Ovary (tissue), 7 donors: ENCODE measurements at regions not wholly inside any gene's neighbourhood (a gene's known extent, or its start where the extent isn't known, plus 50 kb on each side); places are given as distances from the start of the nearest gene placed in this dataset.
"Not testable (repeated sequence)": the region's sequence is repeated elsewhere in the genome, so short reads cannot be mapped to it uniquely, and the experiment has no call there.

ENCODE experiments used
- DNase-seq, 5 donors: peaks; one replicate each; pipeline ENCODE4 v3.0.0-alpha.2; 2019 to 2020
- H3K27ac ChIP-seq, 2 donors: fragments of 200-600 bp; one replicate each; pipeline versions ENCODE4 v1.5.1 to v1.8.0; 2019 to 2022
- H3K27me3 ChIP-seq: fragments of 200-600 bp; one replicate; pipeline ENCODE4 v1.8.0; 2022
- H3K36me3 ChIP-seq: fragments of 200-600 bp; sonication (generic); one replicate; pipeline ENCODE4 v1.5.1; 2019
- H3K4me1 ChIP-seq: one replicate; pipeline ENCODE4 v1.8.1; 2013; ENCODE audit warnings: mild to moderate bottlenecking, moderate library complexity; ENCODE audit not compliant: insufficient read depth
- H3K4me3 ChIP-seq: fragments of 200-600 bp; sonication (generic); one replicate; pipeline ENCODE4 v1.5.1; 2017
- H3K9me3 ChIP-seq, 2 donors: fragments of 200-600 bp in 1 of 2; sonication (generic) in 1 of 2; one replicate each; pipeline versions ENCODE4 v1.5.1 to v1.8.1; 2013 to 2019; ENCODE audit warnings: mild to moderate bottlenecking in 1 of 2, moderate library complexity in 1 of 2
- CTCF ChIP-seq, 3 donors: fragments of 450-650 bp in 2 of 3; fragments of 200-600 bp in 1 of 3; IDR thresholded peaks; one replicate each; pipeline versions ENCODE4 v1.5.1 to v1.8.0; 2016 to 2022; ENCODE audit warnings: antibody characterized with exemption in 3 of 3, mild to moderate bottlenecking in 1 of 3
- EP300 ChIP-seq: sonication (generic); formaldehyde crosslinking; IDR thresholded peaks from one replicate; pipeline ENCODE4 v1.6.1; 2017; ENCODE audit warnings: antibody characterized with exemption
- POLR2A ChIP-seq: fragments of 450-650 bp; IDR thresholded peaks from one replicate; pipeline ENCODE4 v1.6.1; 2017; ENCODE audit warnings: antibody characterized with exemption, mild to moderate bottlenecking, moderate library complexity
- WGBS, 3 donors: extraction: QIAGEN DNeasy Blood & Tissue Kit in 1 of 3; methylation state at CpG; one replicate each; pipeline versions ENCODE4 v1.1.5 to v1.1.7; 2013 to 2017; 5-methylcytosine and 5-hydroxymethylcytosine counted together
- intact Hi-C, 4 donors: fragments of 100-400 bp; cut with DNase I; formaldehyde crosslinking; loops; one replicate each; pipeline versions ENCODE4 v1.11.0 to v1.15.1; 2022 to 2023
- donor health status: DM: no; HTN: no; CAD: no; lungs with moderate emphysema.
- donor health status: DM: no; HTN: no; CAD: no.
- donor health status: Bipolar disorder and iron deficiency.
- donor health status: DM: no; HTN: no; CAD: no.
- donor health status: DM: yes; HTN: yes; CAD: no.

- TF ChIP-seq POLR2A (no peak), EP300 (no peak), CTCF (IDR thresholded peaks at IDR 0.05) (no peak)
- Histone ChIP-seq H3K27ac (no peak overlapping the region), H3K36me3 (no peaks in the 10 kb centered on the region), H3K9me3 (no peaks in the 10 kb centered on the region), H3K4me1 (no peaks in the 10 kb centered on the region), H3K4me3 (no peak overlapping the region), H3K27me3 (no peaks in the 10 kb centered on the region)
- WGBS, 3 donors: 91 to 98% (median 95%) methylated on average over 13 of the region's 13 CpGs
- intact Hi-C loops: no loop called here
- no peak for DNase-seq
Measured at GRCh38 chr19:30846102-30846501, 473.9 kb downstream of the ZNF536 start.

GRCh38 chr19:30842926-30843325, 470.7 kb downstream of the ZNF536 start:
- DNase-seq: no peak
- H3K9me3 ChIP-seq: no peaks in the 10 kb centered on the region
- H3K4me3 ChIP-seq: no peak overlapping the region
- WGBS, 3 donors: 84 to 92% (median 92%) methylated on average over 8 of the region's 8 CpGs
- H3K4me1 ChIP-seq: no peaks in the 10 kb centered on the region
- no peaks in the 10 kb centered on the region for H3K36me3 ChIP-seq
- no peaks in the 10 kb centered on the region for H3K27me3 ChIP-seq
- intact Hi-C loops: no loop called here
- TF ChIP-seq POLR2A (no peak), CTCF (IDR thresholded peaks at IDR 0.05) (no peak), EP300 (no peak)
- no peak overlapping the region for H3K27ac ChIP-seq

- intact Hi-C loops: no loop called here
Measured at GRCh38 chr19:30841934-30842333, 469.8 kb downstream of the ZNF536 start.

GRCh38 chr19:30830875-30831274, 458.7 kb downstream of the ZNF536 start:
- Histone ChIP-seq H3K27ac (no peak overlapping the region), H3K4me3 (no peak overlapping the region), H3K27me3 (peaks cover 2% of the 10 kb centered on the region), H3K9me3 (no peaks in the 10 kb centered on the region), H3K4me1 (peaks cover 2% of the 10 kb centered on the region), H3K36me3 (no peaks in the 10 kb centered on the region)
- TF ChIP-seq POLR2A (no peak), EP300 (no peak), CTCF (IDR thresholded peaks at IDR 0.05) (no peak)
- 58 to 64% (median 62%) methylated on average over 5 of the region's 5 CpGs for WGBS, 3 donors
- DNase-seq: no peak
- intact Hi-C loops: no loop called here

More at GRCh38 chr19:30841934-30842333, 469.8 kb downstream of the ZNF536 start:
- DNase-seq: no peak
- Histone ChIP-seq H3K27ac (no peak overlapping the region), H3K36me3 (no peaks in the 10 kb centered on the region), H3K9me3 (no peaks in the 10 kb centered on the region), H3K27me3 (no peaks in the 10 kb centered on the region), H3K4me1 (no peaks in the 10 kb centered on the region), H3K4me3 (no peak overlapping the region)
- 91 to 94% (median 93%) methylated on average over 5 of the region's 5 CpGs for WGBS, 3 donors
- TF ChIP-seq POLR2A (no peak), EP300 (no peak), CTCF (IDR thresholded peaks at IDR 0.05) (no peak)

- H3K4me1 ChIP-seq, H3K4me3 ChIP-seq, H3K27ac ChIP-seq, H3K9me3 ChIP-seq, H3K36me3 ChIP-seq, intact Hi-C loops, DNase-seq, H3K27me3 ChIP-seq: not testable (repeated sequence)
- WGBS, 3 donors: 92 to 97% (median 96%) methylated on average over 5 of the region's 5 CpGs
Measured at GRCh38 chr19:30825505-30825904, 453.3 kb downstream of the ZNF536 start.
